HEK293 (cell line): ENCODE measurements at regions not wholly inside any gene's neighbourhood (a gene's known extent, or its start where the extent isn't known, plus 50 kb on each side); places are given as distances from the start of the nearest gene placed in this dataset.

Experiments used
- CTCF ChIA-PET: fragments of 350-600 bp; formaldehyde crosslinking; extraction: SDS; loops from one replicate; lab custom pipeline; 2021; ENCODE audit warnings: antibody characterized with exemption; lab: Yijun Ruan, JAX
- POLR2A ChIA-PET: fragments of 300-600 bp; formaldehyde crosslinking; extraction: SDS; loops from one replicate; lab custom pipeline; 2020; ENCODE audit warnings: antibody characterized with exemption, inconsistent platforms; lab: Yijun Ruan, JAX
- H3K27ac ChIP-seq: fragments of 200-500 bp; sonication (Bioruptor generic); 2 replicates; pipeline ENCODE4 v1.5.1; 2014; ENCODE audit warnings: low read depth, low read length, control low read depth, inconsistent platforms; ENCODE audit errors: extremely low read depth
- H3K36me3 ChIP-seq, 2 experiments: fragments of 200-500 bp in 1 of 2; sonication (Bioruptor generic) in 1 of 2; 1 replicate in 1 of 2; 2 replicates in 1 of 2; pipeline ENCODE4 v1.5.1; 2014 to 2017; ENCODE audit warnings: inconsistent platforms in 2 of 2, low read length in 2 of 2; ENCODE audit not compliant: control insufficient read depth in 2 of 2, insufficient read depth in 1 of 2
- H3K4me1 ChIP-seq: fragments of 200-500 bp; sonication (Bioruptor generic); 2 replicates; pipeline ENCODE4 v1.5.1; 2014; ENCODE audit warnings: mild to moderate bottlenecking, low read length, inconsistent platforms; ENCODE audit not compliant: control insufficient read depth, insufficient read depth
- H3K4me3 ChIP-seq: 2 replicates; pipeline ENCODE4 v1.5.1; 2011; ENCODE audit warnings: low read depth, mild to moderate bottlenecking, control low read depth, low read length, moderate library complexity
- H3K9me3 ChIP-seq: fragments of 200-500 bp; sonication (Bioruptor generic); 2 replicates; pipeline ENCODE4 v1.5.1; 2014; ENCODE audit warnings: low read depth, low read length, inconsistent platforms; ENCODE audit not compliant: control insufficient read depth, insufficient read depth
- GLIS1 ChIP-seq: fragments of 450-650 bp; formaldehyde crosslinking; IDR thresholded peaks from 2 replicates; pipeline ENCODE4 v1.5.1; 2016; ENCODE audit warnings: missing biosample characterization, missing genetic modification characterization
- KLF1 ChIP-seq: fragments of 450-650 bp; formaldehyde crosslinking; IDR thresholded peaks from 2 replicates; pipeline ENCODE4 v1.5.1; 2016; ENCODE audit warnings: missing biosample characterization, missing genetic modification characterization
- MZF1 ChIP-seq: fragments of 450-650 bp; formaldehyde crosslinking; IDR thresholded peaks from 2 replicates; pipeline ENCODE4 v1.5.1; 2017; ENCODE audit warnings: missing biosample characterization, missing genetic modification characterization, borderline replicate concordance
- ZBTB17 ChIP-seq: fragments of 450-650 bp; formaldehyde crosslinking; IDR thresholded peaks from 2 replicates; pipeline ENCODE4 v1.5.1; 2016; ENCODE audit warnings: missing biosample characterization, missing genetic modification characterization
- ZFP37 ChIP-seq: fragments of 450-650 bp; formaldehyde crosslinking; IDR thresholded peaks from 2 replicates; pipeline ENCODE4 v1.5.1; 2016; ENCODE audit warnings: missing biosample characterization, missing genetic modification characterization
- ZNF610 ChIP-seq: fragments of 450-650 bp; formaldehyde crosslinking; IDR thresholded peaks from 2 replicates; pipeline ENCODE4 v1.5.1; 2016; ENCODE audit warnings: missing biosample characterization, missing genetic modification characterization, borderline replicate concordance
- ZNF626 ChIP-seq: fragments of 450-650 bp; sonication (Bioruptor Pico); formaldehyde crosslinking; IDR thresholded peaks from 2 replicates; pipeline ENCODE4 v1.5.1; 2018; ENCODE audit warnings: missing biosample characterization, missing genetic modification characterization, inconsistent platforms
- ZNF654 ChIP-seq: fragments of 450-650 bp; formaldehyde crosslinking; IDR thresholded peaks from 2 replicates; pipeline ENCODE4 v1.5.1; 2016; ENCODE audit warnings: low read depth, missing biosample characterization, missing genetic modification characterization
- ZNF677 ChIP-seq: fragments of 450-650 bp; IDR thresholded peaks from 2 replicates; pipeline ENCODE4 v1.5.0; 2018; ENCODE audit warnings: missing biosample characterization, mild to moderate bottlenecking, missing genetic modification characterization, moderate library complexity
- TF ChIP-seq, protein P1 (sequence below): fragments of 450-650 bp; IDR thresholded peaks from 2 replicates; pipeline ENCODE4 v1.5.1; 2018; ENCODE audit warnings: missing biosample characterization, missing genetic modification characterization
- TF ChIP-seq, protein P2 (sequence below): fragments of 450-650 bp; formaldehyde crosslinking; IDR thresholded peaks from 2 replicates; pipeline ENCODE4 v1.5.1; 2016; ENCODE audit warnings: missing biosample characterization, missing genetic modification characterization
- TF ChIP-seq, protein P3 (sequence below): fragments of 450-650 bp; formaldehyde crosslinking; IDR thresholded peaks from 2 replicates; pipeline ENCODE4 v1.5.1; 2016; ENCODE audit warnings: missing biosample characterization, missing genetic modification characterization
- TF ChIP-seq, protein P4 (sequence below): fragments of 450-650 bp; formaldehyde crosslinking; IDR thresholded peaks from 2 replicates; pipeline ENCODE4 v1.5.1; 2016; ENCODE audit warnings: missing biosample characterization, missing genetic modification characterization
- TF ChIP-seq, protein P5 (sequence below): fragments of 450-650 bp; IDR thresholded peaks from 2 replicates; pipeline ENCODE4 v1.5.1; 2018; ENCODE audit warnings: missing biosample characterization, mild to moderate bottlenecking, missing genetic modification characterization
- TF ChIP-seq, protein P6 (sequence below): fragments of 450-650 bp; formaldehyde crosslinking; IDR thresholded peaks from 2 replicates; pipeline ENCODE4 v1.5.1; 2017; ENCODE audit warnings: missing biosample characterization, missing genetic modification characterization

DNA sequence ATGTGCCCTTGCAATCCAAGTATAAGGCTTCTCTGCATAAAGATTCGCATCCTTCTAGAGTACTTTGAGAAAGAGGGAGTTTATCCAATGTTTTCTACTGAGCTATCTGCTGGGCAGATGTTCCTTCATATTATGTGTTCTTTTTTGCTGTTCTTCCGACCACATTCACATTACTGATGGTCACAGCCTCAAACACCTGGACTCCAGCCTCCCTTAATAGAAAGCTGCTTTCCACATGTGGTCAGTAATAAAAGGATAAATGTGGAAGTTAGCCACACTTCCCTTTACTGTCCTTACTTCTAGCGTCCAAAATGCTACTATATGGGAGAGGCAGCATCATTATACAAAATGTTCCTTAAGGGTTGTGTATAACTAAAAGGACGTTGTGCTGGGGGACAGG, 116.9 kb downstream of the CD47 start:
- Histone ChIP-seq H3K4me3 (no peak overlapping the region), H3K9me3 (no peaks in the 10 kb centered on the region), H3K4me1 (no peaks in the 10 kb centered on the region)
- POLR2A ChIA-PET, result no interaction called here
- TF ChIP-seq, protein P1, sequence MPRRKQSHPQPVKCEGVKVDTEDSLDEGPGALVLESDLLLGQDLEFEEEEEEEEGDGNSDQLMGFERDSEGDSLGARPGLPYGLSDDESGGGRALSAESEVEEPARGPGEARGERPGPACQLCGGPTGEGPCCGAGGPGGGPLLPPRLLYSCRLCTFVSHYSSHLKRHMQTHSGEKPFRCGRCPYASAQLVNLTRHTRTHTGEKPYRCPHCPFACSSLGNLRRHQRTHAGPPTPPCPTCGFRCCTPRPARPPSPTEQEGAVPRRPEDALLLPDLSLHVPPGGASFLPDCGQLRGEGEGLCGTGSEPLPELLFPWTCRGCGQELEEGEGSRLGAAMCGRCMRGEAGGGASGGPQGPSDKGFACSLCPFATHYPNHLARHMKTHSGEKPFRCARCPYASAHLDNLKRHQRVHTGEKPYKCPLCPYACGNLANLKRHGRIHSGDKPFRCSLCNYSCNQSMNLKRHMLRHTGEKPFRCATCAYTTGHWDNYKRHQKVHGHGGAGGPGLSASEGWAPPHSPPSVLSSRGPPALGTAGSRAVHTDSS (tag by site-specific recombination), result no peak
- TF ChIP-seq, protein P2, sequence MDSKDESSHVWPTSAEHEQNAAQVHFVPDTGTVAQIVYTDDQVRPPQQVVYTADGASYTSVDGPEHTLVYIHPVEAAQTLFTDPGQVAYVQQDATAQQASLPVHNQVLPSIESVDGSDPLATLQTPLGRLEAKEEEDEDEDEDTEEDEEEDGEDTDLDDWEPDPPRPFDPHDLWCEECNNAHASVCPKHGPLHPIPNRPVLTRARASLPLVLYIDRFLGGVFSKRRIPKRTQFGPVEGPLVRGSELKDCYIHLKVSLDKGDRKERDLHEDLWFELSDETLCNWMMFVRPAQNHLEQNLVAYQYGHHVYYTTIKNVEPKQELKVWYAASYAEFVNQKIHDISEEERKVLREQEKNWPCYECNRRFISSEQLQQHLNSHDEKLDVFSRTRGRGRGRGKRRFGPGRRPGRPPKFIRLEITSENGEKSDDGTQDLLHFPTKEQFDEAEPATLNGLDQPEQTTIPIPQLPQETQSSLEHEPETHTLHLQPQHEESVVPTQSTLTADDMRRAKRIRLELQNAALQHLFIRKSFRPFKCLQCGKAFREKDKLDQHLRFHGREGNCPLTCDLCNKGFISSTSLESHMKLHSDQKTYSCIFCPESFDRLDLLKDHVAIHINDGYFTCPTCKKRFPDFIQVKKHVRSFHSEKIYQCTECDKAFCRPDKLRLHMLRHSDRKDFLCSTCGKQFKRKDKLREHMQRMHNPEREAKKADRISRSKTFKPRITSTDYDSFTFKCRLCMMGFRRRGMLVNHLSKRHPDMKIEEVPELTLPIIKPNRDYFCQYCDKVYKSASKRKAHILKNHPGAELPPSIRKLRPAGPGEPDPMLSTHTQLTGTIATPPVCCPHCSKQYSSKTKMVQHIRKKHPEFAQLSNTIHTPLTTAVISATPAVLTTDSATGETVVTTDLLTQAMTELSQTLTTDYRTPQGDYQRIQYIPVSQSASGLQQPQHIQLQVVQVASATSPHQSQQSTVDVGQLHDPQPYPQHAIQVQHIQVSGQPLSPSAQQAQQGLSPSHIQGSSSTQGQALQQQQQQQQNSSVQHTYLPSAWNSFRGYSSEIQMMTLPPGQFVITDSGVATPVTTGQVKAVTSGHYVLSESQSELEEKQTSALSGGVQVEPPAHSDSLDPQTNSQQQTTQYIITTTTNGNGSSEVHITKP, result no peak
- TF ChIP-seq, protein P3, sequence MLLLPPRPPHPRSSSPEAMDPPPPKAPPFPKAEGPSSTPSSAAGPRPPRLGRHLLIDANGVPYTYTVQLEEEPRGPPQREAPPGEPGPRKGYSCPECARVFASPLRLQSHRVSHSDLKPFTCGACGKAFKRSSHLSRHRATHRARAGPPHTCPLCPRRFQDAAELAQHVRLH (tag by site-specific recombination), result no peak
- TF ChIP-seq ZNF610 (tag by site-specific recombination) (no peak), ZNF677 (tag by site-specific recombination) (no peak), ZBTB17 (no peak), ZNF626 (tag by site-specific recombination) (no peak), GLIS1 (tag by site-specific recombination) (no peak), KLF1 (tag by site-specific recombination) (no peak), MZF1 (tag by site-specific recombination) (no peak), ZNF654 (no peak)
- TF ChIP-seq, protein P4, sequence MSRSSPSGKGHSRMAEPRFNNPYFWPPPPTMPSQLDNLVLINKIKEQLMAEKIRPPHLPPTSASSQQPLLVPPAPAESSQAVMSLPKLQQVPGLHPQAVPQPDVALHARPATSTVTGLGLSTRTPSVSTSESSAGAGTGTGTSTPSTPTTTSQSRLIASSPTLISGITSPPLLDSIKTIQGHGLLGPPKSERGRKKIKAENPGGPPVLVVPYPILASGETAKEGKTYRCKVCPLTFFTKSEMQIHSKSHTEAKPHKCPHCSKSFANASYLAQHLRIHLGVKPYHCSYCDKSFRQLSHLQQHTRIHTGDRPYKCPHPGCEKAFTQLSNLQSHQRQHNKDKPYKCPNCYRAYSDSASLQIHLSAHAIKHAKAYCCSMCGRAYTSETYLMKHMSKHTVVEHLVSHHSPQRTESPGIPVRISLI (tag by site-specific recombination), result no peak
- TF ChIP-seq, all 188 proteins: peak for 0
- H3K27ac ChIP-seq, result no peak overlapping the region
- no peaks in the 10 kb centered on the region for H3K36me3 ChIP-seq
- CTCF ChIA-PET, result no interaction called here

DNA sequence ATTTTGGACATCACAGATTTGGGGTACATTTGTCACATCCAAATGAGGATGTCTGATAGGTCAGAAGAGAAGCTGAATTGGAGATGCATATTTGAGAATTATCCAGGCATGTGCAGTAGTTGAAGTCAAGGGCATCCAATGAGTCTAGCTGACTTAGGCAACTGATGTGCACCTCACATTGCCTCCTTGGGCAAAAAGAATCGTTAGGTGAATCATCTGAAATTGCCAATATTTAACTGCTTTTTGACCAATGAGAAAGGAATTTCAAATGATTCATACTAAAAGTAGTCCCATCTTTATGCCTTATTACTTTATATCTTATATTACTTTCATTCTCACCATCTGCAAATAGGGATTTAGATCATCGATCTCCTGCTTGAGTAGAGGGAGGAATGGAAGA, 117.7 kb downstream of the CD47 start:
- H3K4me1 ChIP-seq, result no peaks in the 10 kb centered on the region
- H3K36me3 ChIP-seq, result no peaks in the 10 kb centered on the region
- ChIA-PET POLR2A (no interaction called here), CTCF (no interaction called here)
- H3K4me3 ChIP-seq, result no peak overlapping the region
- H3K27ac ChIP-seq, result no peak overlapping the region
- no peaks in the 10 kb centered on the region for H3K9me3 ChIP-seq
- TF ChIP-seq, protein P5, sequence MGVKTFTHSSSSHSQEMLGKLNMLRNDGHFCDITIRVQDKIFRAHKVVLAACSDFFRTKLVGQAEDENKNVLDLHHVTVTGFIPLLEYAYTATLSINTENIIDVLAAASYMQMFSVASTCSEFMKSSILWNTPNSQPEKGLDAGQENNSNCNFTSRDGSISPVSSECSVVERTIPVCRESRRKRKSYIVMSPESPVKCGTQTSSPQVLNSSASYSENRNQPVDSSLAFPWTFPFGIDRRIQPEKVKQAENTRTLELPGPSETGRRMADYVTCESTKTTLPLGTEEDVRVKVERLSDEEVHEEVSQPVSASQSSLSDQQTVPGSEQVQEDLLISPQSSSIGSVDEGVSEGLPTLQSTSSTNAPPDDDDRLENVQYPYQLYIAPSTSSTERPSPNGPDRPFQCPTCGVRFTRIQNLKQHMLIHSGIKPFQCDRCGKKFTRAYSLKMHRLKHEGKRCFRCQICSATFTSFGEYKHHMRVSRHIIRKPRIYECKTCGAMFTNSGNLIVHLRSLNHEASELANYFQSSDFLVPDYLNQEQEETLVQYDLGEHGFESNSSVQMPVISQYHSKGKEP (tag by site-specific recombination), result no peak
- TF ChIP-seq, protein P6, sequence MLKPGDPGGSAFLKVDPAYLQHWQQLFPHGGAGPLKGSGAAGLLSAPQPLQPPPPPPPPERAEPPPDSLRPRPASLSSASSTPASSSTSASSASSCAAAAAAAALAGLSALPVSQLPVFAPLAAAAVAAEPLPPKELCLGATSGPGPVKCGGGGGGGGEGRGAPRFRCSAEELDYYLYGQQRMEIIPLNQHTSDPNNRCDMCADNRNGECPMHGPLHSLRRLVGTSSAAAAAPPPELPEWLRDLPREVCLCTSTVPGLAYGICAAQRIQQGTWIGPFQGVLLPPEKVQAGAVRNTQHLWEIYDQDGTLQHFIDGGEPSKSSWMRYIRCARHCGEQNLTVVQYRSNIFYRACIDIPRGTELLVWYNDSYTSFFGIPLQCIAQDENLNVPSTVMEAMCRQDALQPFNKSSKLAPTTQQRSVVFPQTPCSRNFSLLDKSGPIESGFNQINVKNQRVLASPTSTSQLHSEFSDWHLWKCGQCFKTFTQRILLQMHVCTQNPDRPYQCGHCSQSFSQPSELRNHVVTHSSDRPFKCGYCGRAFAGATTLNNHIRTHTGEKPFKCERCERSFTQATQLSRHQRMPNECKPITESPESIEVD (tag by site-specific recombination), result no peak
- TF ChIP-seq ZFP37 (tag by site-specific recombination), result no peak
